Dedifferentiated amniotic fluid mesenchymal stem cell (primary cell): ENCODE measurements at regions not wholly inside any gene's neighbourhood (a gene's known extent, or its start where the extent isn't known, plus 50 kb on each side); places are given as distances from the start of the nearest gene placed in this dataset.
A peak's percentile ranks its signal among the peaks of the same experiment; 100 is the strongest.

Source experiments
- DNase-seq: peaks from one replicate; pipeline ENCODE4 v3.0.0-alpha.2; 2016; ENCODE audit errors: extremely low spot score

GRCh38 chr3:76888856-76889255 is 151.0 kb upstream of the ROBO2 start:
- no peak for DNase-seq

GRCh38 chr3:76889911-76890310 is 150.0 kb upstream of the ROBO2 start:
- no peak for DNase-seq

GRCh38 chr3:76897076-76897475 is 142.8 kb upstream of the ROBO2 start:
- DNase-seq = no peak

- no peak for DNase-seq
Observed at GRCh38 chr3:76900596-76900995, 139.3 kb upstream of the ROBO2 start.

- no peak for DNase-seq
Observed at GRCh38 chr3:76908156-76908555, 131.7 kb upstream of the ROBO2 start.

- no peak for DNase-seq
Observed at GRCh38 chr3:76912841-76913383, 127.0 kb upstream of the ROBO2 start.

GRCh38 chr3:76917436-76917835 is 122.5 kb upstream of the ROBO2 start:
- no peak for DNase-seq

- DNase-seq = no peak
Observed at GRCh38 chr3:76920511-76920910, 119.4 kb upstream of the ROBO2 start.

- no peak for DNase-seq
Observed at GRCh38 chr3:76923485-76923884, 116.4 kb upstream of the ROBO2 start.

- DNase-seq = no peak
Observed at GRCh38 chr3:76930712-76931111, 109.2 kb upstream of the ROBO2 start.

- DNase-seq = no peak
Observed at GRCh38 chr3:76933245-76933644, 106.7 kb upstream of the ROBO2 start.

GRCh38 chr3:76938962-76939361 is 100.9 kb upstream of the ROBO2 start:
- DNase-seq = no peak

- no peak for DNase-seq
Observed at GRCh38 chr3:76940181-76940770, 99.6 kb upstream of the ROBO2 start.

- no peak for DNase-seq
Observed at GRCh38 chr3:76941376-76941775, 98.5 kb upstream of the ROBO2 start.

- DNase-seq = no peak
Observed at GRCh38 chr3:76942101-76942500, 97.8 kb upstream of the ROBO2 start.

GRCh38 chr3:76943058-76943457 is 96.8 kb upstream of the ROBO2 start:
- no peak for DNase-seq

GRCh38 chr3:76943671-76944070 is 96.2 kb upstream of the ROBO2 start:
- no peak for DNase-seq

- no peak for DNase-seq
Observed at GRCh38 chr3:76949033-76949432, 90.9 kb upstream of the ROBO2 start.

- DNase-seq = no peak
Observed at GRCh38 chr3:76949462-76949861, 90.4 kb upstream of the ROBO2 start.

GRCh38 chr3:76950590-76950989 is 89.3 kb upstream of the ROBO2 start:
- no peak for DNase-seq

GRCh38 chr3:76954412-76954811 is 85.5 kb upstream of the ROBO2 start:
- peak; percentile 32 for DNase-seq

- no peak for DNase-seq
Observed at GRCh38 chr3:76958274-76958673, 81.6 kb upstream of the ROBO2 start.

GRCh38 chr3:76958861-76959260 is 81.0 kb upstream of the ROBO2 start:
- DNase-seq = no peak

GRCh38 chr3:76961284-76961683 is 78.6 kb upstream of the ROBO2 start:
- no peak for DNase-seq
